CD4-positive, CD25-positive, alpha-beta regulatory T cell (primary cell): ENCODE measurements at regions not wholly inside any gene's neighbourhood (a gene's known extent, or its start where the extent isn't known, plus 50 kb on each side); places are given as distances from the start of the nearest gene placed in this dataset.

Experiments used
- ATAC-seq, 2 donors: fragments of 150-1000 bp; cut with Tn5 transposase; one replicate each; pipeline ENCODE4 v1.10.0; 2021; ENCODE audit warnings: low read depth in 2 of 2, moderate number of reproducible peaks in 2 of 2, moderate library complexity in 1 of 2
- DNase-seq, 3 donors: peaks; one replicate each; pipeline versions ENCODE4 v3.0.0 to v3.0.0-alpha.2; 2012 to 2022; ENCODE audit warnings: mixed read lengths in 1 of 3
- H3K27ac ChIP-seq: one replicate; pipeline ENCODE4 v1.7.0; 2013; ENCODE audit warnings: mild to moderate bottlenecking, low read length; ENCODE audit not compliant: insufficient read depth, poor library complexity, severe bottlenecking
- H3K27me3 ChIP-seq: one replicate; pipeline ENCODE4 v1.7.0; 2013; ENCODE audit warnings: low read length; ENCODE audit not compliant: control insufficient read depth, insufficient read depth
- H3K36me3 ChIP-seq: one replicate; pipeline ENCODE4 v1.7.0; 2013; ENCODE audit warnings: mild to moderate bottlenecking, low read length, moderate library complexity; ENCODE audit not compliant: control insufficient read depth, insufficient read depth
- H3K4me1 ChIP-seq: 2 replicates; pipeline ENCODE4 v1.7.0; 2013; ENCODE audit warnings: mild to moderate bottlenecking, low read length; ENCODE audit not compliant: insufficient read depth, control insufficient read depth, poor library complexity, severe bottlenecking
- H3K4me3 ChIP-seq: one replicate; pipeline ENCODE4 v1.7.0; 2013; ENCODE audit warnings: low read depth, mild to moderate bottlenecking, low read length, moderate library complexity
- H3K9me3 ChIP-seq, 2 experiments: 1 replicate in 1 of 2; 2 replicates in 1 of 2; pipeline ENCODE4 v1.7.0; 2013; ENCODE audit warnings: low read length in 2 of 2, mild to moderate bottlenecking in 1 of 2, moderate library complexity in 1 of 2; ENCODE audit not compliant: control insufficient read depth in 2 of 2
- H3K27ac Mint-ChIP-seq, 3 donors: one replicate each; pipeline ENCODE4 v1.8.0; 2020 to 2022; ENCODE audit warnings: mild to moderate bottlenecking in 3 of 3, mixed read lengths in 3 of 3, moderate library complexity in 2 of 3
- H3K27me3 Mint-ChIP-seq: one replicate; pipeline ENCODE4 v1.8.0; 2022; ENCODE audit warnings: mild to moderate bottlenecking, mixed read lengths
- H3K36me3 Mint-ChIP-seq: one replicate; pipeline ENCODE4 v1.8.0; 2020; ENCODE audit warnings: mixed read lengths
- H3K4me1 Mint-ChIP-seq, 4 donors: one replicate each; pipeline ENCODE4 v1.8.0; 2020 to 2022; ENCODE audit warnings: mixed read lengths in 4 of 4, mild to moderate bottlenecking in 1 of 4
- H3K4me3 Mint-ChIP-seq, 4 donors: one replicate each; pipeline ENCODE4 v1.8.0; 2020 to 2022; ENCODE audit warnings: mild to moderate bottlenecking in 4 of 4, mixed read lengths in 4 of 4, moderate library complexity in 3 of 4
- H3K9me3 Mint-ChIP-seq, 7 donors: one replicate each; pipeline ENCODE4 v1.8.0; 2020 to 2022; ENCODE audit warnings: mixed read lengths in 7 of 7, mild to moderate bottlenecking in 3 of 7, moderate library complexity in 2 of 7

GRCh38 chr9:38229504-38230155 lies 160.6 kb upstream of the SHB start:
- Histone ChIP-seq H3K4me1 (peaks cover 8% of the 10 kb centered on the region), H3K4me3 (no peak overlapping the region), H3K36me3 (no peaks in the 10 kb centered on the region), H3K27me3 (no peaks in the 10 kb centered on the region), H3K27ac (no peak overlapping the region), H3K9me3 (no peaks in the 10 kb centered on the region)
- Mint-ChIP-seq H3K4me3 (no peak overlapping the region), H3K27ac (no peak overlapping the region), H3K36me3 (no peaks in the 10 kb centered on the region), H3K4me1 (peaks cover 0 to 19% (median 4%) of the 10 kb centered on the region in 4 donors), H3K27me3 (peaks cover 19% of the 10 kb centered on the region), H3K9me3 (no peaks in the 10 kb centered on the region)
- DNase-seq: no peak
- ATAC-seq: no peak

GRCh38 chr9:38229104-38229500 lies 160.1 kb upstream of the SHB start:
- no peaks in the 10 kb centered on the region for H3K36me3 Mint-ChIP-seq
- peak overlapping the region in 1 of 4 donors; percentile 38 for H3K4me3 Mint-ChIP-seq
- H3K27ac Mint-ChIP-seq: no peak overlapping the region
- H3K9me3 Mint-ChIP-seq: no peaks in the 10 kb centered on the region
- Histone ChIP-seq H3K36me3 (no peaks in the 10 kb centered on the region), H3K27ac (no peak overlapping the region), H3K27me3 (peaks cover 2% of the 10 kb centered on the region), H3K4me3 (no peak overlapping the region), H3K4me1 (peaks cover 8% of the 10 kb centered on the region), H3K9me3 (no peaks in the 10 kb centered on the region)
- peaks cover 0 to 19% (median 4%) of the 10 kb centered on the region in 4 donors for H3K4me1 Mint-ChIP-seq
- DNase-seq (no peak), ATAC-seq (no peak)
- peaks cover 21% of the 10 kb centered on the region for H3K27me3 Mint-ChIP-seq

- Mint-ChIP-seq H3K4me3 (peak overlapping the region in 2 of 4 donors; percentile 19 to 38), H3K27ac (no peak overlapping the region), H3K4me1 (peaks cover 0 to 19% (median 4%) of the 10 kb centered on the region in 4 donors), H3K9me3 (no peaks in the 10 kb centered on the region), H3K27me3 (peaks cover 21% of the 10 kb centered on the region), H3K36me3 (no peaks in the 10 kb centered on the region)
- ATAC-seq (no peak), DNase-seq (no peak)
- H3K27me3 ChIP-seq: peaks cover 2% of the 10 kb centered on the region
- H3K9me3 ChIP-seq: no peaks in the 10 kb centered on the region
- no peak overlapping the region for H3K27ac ChIP-seq
- H3K36me3 ChIP-seq: no peaks in the 10 kb centered on the region
- peaks cover 8% of the 10 kb centered on the region for H3K4me1 ChIP-seq
- H3K4me3 ChIP-seq: no peak overlapping the region
Observed at GRCh38 chr9:38228331-38229103, 159.5 kb upstream of the SHB start.

- Histone ChIP-seq H3K27ac (no peak overlapping the region), H3K4me3 (peak overlapping the region; percentile 19), H3K27me3 (peaks cover 2% of the 10 kb centered on the region), H3K9me3 (no peaks in the 10 kb centered on the region), H3K4me1 (peaks cover 8% of the 10 kb centered on the region), H3K36me3 (no peaks in the 10 kb centered on the region)
- H3K4me1 Mint-ChIP-seq: peaks cover 0 to 19% (median 4%) of the 10 kb centered on the region in 4 donors
- peaks cover 21% of the 10 kb centered on the region for H3K27me3 Mint-ChIP-seq
- peak overlapping the region in 3 of 4 donors; percentile 19 to 78 (median 65) for H3K4me3 Mint-ChIP-seq
- H3K27ac Mint-ChIP-seq: no peak overlapping the region
- DNase-seq (peak in 2 of 3 donors; percentile 10 to 13), ATAC-seq (no peak)
- H3K9me3 Mint-ChIP-seq: no peaks in the 10 kb centered on the region
- H3K36me3 Mint-ChIP-seq: no peaks in the 10 kb centered on the region
Observed at GRCh38 chr9:38227656-38228055, 158.6 kb upstream of the SHB start.

- ATAC-seq (peak; percentile 63 to 65), DNase-seq (peak in 2 of 3 donors; percentile 56 to 71)
- Mint-ChIP-seq H3K4me3 (peak overlapping the region in 3 of 4 donors; percentile 19 to 78 (median 65)), H3K27me3 (peaks cover 25% of the 10 kb centered on the region), H3K4me1 (peaks cover 0 to 19% (median 4%) of the 10 kb centered on the region in 4 donors), H3K36me3 (no peaks in the 10 kb centered on the region), H3K9me3 (no peaks in the 10 kb centered on the region), H3K27ac (no peak overlapping the region)
- Histone ChIP-seq H3K4me3 (peak overlapping the region; percentile 19), H3K4me1 (peaks cover 8% of the 10 kb centered on the region), H3K27me3 (peaks cover 2% of the 10 kb centered on the region), H3K9me3 (no peaks in the 10 kb centered on the region), H3K27ac (no peak overlapping the region), H3K36me3 (no peaks in the 10 kb centered on the region)
Observed at GRCh38 chr9:38227061-38227540, 158.1 kb upstream of the SHB start.

- H3K27me3 Mint-ChIP-seq: peaks cover 25% of the 10 kb centered on the region
- Histone ChIP-seq H3K36me3 (no peaks in the 10 kb centered on the region), H3K4me1 (peaks cover 8% of the 10 kb centered on the region), H3K4me3 (no peak overlapping the region), H3K9me3 (no peaks in the 10 kb centered on the region), H3K27ac (no peak overlapping the region), H3K27me3 (peaks cover 2% of the 10 kb centered on the region)
- DNase-seq (no peak), ATAC-seq (no peak)
- H3K36me3 Mint-ChIP-seq: no peaks in the 10 kb centered on the region
- H3K9me3 Mint-ChIP-seq: no peaks in the 10 kb centered on the region
- H3K4me3 Mint-ChIP-seq: peak overlapping the region in 2 of 4 donors; percentile 69 to 78
- H3K27ac Mint-ChIP-seq: peak overlapping the region in 1 of 3 donors; percentile 80
- peaks cover 0 to 19% (median 4%) of the 10 kb centered on the region in 4 donors for H3K4me1 Mint-ChIP-seq
Observed at GRCh38 chr9:38226491-38226951, 157.5 kb upstream of the SHB start.

GRCh38 chr9:38224941-38225340 lies 155.9 kb upstream of the SHB start:
- ATAC-seq: no peak
- no peak overlapping the region for H3K27ac Mint-ChIP-seq
- H3K4me1 Mint-ChIP-seq: peaks cover 0 to 19% (median 4%) of the 10 kb centered on the region in 4 donors

More at GRCh38 chr9:38224941-38225340, 155.9 kb upstream of the SHB start:
- H3K36me3 Mint-ChIP-seq: no peaks in the 10 kb centered on the region
- Histone ChIP-seq H3K27ac (no peak overlapping the region), H3K4me1 (peaks cover 8% of the 10 kb centered on the region), H3K36me3 (no peaks in the 10 kb centered on the region), H3K4me3 (no peak overlapping the region), H3K9me3 (no peaks in the 10 kb centered on the region), H3K27me3 (peaks cover 2% of the 10 kb centered on the region)
- peaks cover 31% of the 10 kb centered on the region for H3K27me3 Mint-ChIP-seq
- H3K4me3 Mint-ChIP-seq: no peak overlapping the region
- DNase-seq: no peak
- no peaks in the 10 kb centered on the region for H3K9me3 Mint-ChIP-seq
